Activated CD4-positive, alpha-beta T cell treated with anti-CD3 and anti-CD28 coated beads for 24 hours (primary cell): ENCODE measurements at regions not wholly inside any gene's neighbourhood (a gene's known extent, or its start where the extent isn't known, plus 50 kb on each side); places are given as distances from the start of the nearest gene placed in this dataset.
"Not testable (repeated sequence)": the region's sequence is repeated elsewhere in the genome, so short reads cannot be mapped to it uniquely, and the experiment has no call there.

Source experiments
- DNase-seq, 2 donors: peaks; one replicate each; pipeline ENCODE4 v3.0.0-alpha.2; 2020; ENCODE audit warnings: low read depth in 2 of 2

DNA sequence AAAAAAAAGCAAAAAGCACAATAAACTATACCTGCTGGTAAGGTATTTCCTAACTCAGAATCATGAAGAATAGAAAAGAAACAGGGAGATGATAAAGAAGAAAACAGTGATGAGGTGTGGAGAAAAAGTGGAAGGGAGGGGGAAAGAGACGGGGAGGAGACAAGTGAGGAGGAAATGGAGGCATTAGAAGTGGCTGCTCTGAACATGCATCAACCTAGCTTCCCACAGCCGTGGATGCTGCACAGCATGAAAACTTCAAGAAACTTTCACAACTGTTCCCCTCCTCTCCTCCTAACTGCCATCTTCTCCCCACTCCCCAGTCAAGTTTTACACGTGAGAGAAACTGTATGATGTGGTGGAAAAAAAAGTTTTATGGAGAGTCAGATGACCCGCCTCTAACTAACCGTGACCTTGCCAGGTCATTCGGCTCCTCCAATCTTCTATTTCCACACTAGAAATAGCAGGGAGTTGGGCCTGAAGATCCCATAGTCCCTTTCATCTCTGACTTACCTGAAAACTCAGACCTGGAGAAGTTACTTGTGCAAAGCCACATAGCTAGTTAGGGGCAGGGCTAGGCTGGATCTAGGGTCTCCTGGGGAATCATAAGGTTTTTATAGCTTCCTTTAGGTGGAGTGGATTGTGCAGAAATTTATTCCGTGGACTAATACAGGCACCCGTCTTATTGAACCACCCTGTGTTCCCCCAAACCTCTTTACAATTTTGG lies 461.9 kb downstream of the KLF5 start:
- no peak for DNase-seq

DNA sequence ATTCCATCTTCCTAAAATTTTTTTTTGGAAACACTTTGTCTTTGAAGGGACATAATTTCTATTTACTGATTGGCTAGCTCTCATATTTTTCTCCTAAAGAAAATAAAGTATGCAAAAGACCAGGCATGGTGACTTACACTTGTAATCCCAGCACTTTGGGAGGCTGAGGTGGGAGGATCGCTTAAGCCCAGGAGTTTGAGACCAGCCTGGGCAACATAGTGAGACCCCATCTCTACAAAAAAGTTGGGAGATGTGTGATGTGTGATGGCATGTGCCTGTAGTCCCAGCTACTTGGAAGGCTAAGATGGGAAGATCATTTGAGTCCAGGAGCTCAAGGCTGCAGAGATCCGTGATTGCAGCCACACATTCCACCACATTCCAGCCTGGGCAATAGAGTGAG lies 461.3 kb downstream of the KLF5 start:
- DNase-seq: not testable (repeated sequence)

DNA sequence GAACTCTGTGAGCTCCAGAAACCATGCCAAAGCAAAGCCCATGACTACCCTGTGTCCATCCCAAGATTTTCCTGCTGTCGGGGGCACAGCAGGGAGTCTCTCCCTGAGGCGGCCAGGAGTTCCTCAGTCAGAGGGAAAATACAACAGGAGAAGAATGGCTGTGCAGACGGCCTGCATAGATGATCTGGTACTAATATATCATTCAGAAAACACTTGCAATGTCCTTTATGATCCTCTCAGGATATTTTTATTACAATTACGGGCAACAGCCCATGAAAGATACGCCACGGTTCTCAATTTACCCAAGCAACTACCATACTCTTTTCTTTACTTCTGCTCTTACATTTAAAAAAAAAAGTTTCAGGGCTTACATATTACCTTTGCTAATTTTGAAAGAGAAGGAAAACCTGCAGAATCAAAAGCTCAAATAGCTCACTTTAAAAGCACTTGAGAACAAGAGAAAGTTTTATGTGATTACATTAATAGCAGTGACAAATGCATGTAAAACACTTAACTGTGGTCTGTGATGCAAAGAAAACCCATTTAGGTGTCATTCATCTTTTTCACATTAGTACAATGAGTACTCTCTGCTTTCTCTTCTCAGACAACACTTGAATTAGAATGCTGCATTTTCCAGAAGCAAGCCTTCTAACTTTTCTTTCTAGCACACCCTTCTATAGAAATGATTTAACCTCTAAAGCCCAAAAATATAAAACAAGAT lies 460.8 kb downstream of the KLF5 start:
- DNase-seq: no peak

DNA sequence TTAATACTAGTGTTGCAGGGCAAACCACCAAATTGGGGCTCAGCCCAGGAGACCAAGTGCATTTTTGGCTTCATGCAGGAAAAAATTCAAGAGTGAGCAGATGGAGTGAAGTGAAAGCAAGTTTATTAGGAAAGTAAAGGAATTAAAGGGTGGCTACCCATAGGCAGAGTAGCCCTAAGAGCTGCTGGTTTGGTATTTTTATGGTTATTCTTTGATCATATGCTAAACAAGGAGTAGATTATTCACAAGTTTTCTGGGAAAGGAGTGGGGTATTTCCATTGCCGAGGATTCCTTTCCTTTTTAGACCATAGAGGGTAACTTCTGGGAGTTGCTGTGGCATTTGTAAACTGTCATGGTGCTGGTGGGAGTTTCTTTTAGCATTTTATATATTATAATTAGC lies 459.0 kb downstream of the KLF5 start:
- DNase-seq: no peak

- DNase-seq: no peak
These were observed 457.9 kb downstream of the KLF5 start for GRCh38 chr13:73516731-73517130.

GRCh38 chr13:73514208-73514607 lies 455.4 kb downstream of the KLF5 start:
- DNase-seq: no peak

GRCh38 chr13:73513751-73514150 lies 454.9 kb downstream of the KLF5 start:
- DNase-seq: no peak

DNA sequence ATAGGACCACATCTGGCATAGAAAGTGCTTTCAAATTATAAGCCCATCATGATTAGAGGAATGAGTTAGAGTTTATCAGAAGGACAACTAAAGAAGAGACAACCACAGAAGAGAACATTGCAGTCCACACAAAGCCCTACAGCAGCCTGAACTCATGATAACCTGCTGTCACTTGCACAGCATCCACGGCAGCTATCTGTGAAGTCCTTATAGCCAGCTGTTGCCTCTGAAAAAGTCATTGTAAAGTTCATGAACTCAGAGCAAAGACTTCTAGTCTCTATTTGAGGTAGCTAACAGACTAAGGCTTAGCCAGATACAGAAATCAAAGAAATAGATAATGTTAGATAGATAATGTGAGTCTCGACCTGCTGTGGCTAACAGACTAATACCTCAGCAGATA lies 450.0 kb downstream of the KLF5 start:
- no peak for DNase-seq

- DNase-seq: no peak
These were observed 446.6 kb downstream of the KLF5 start for GRCh38 chr13:73505376-73505890.

GRCh38 chr13:73499695-73500094 lies 440.9 kb downstream of the KLF5 start:
- DNase-seq: no peak

DNA sequence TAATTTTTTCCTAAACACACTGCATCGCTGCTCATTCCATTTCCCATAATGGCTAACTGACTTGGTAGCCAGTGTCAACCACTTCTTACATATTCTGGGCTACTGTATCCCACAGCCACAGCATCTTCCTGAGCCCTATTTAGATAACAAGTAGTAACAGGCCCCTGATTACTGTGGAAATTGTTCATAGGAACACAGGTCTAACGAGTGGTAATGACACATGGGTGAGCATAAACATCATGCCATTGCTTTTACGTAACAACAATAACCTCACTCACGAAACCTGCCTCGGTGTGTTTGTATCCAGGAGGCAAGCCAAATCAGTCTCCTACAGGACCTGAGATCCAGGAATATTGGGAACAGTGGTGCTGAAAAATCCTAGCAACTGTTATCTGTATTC lies 438.6 kb downstream of the KLF5 start:
- DNase-seq: no peak

- DNase-seq: no peak
These were observed 437.9 kb downstream of the KLF5 start for GRCh38 chr13:73496711-73497110.

GRCh38 chr13:73492811-73493210 lies 434.0 kb downstream of the KLF5 start:
- DNase-seq: no peak

GRCh38 chr13:73482556-73482955 lies 423.8 kb downstream of the KLF5 start:
- DNase-seq: no peak

- DNase-seq: no peak
These were observed 423.2 kb downstream of the KLF5 start for GRCh38 chr13:73481886-73482445.

DNA sequence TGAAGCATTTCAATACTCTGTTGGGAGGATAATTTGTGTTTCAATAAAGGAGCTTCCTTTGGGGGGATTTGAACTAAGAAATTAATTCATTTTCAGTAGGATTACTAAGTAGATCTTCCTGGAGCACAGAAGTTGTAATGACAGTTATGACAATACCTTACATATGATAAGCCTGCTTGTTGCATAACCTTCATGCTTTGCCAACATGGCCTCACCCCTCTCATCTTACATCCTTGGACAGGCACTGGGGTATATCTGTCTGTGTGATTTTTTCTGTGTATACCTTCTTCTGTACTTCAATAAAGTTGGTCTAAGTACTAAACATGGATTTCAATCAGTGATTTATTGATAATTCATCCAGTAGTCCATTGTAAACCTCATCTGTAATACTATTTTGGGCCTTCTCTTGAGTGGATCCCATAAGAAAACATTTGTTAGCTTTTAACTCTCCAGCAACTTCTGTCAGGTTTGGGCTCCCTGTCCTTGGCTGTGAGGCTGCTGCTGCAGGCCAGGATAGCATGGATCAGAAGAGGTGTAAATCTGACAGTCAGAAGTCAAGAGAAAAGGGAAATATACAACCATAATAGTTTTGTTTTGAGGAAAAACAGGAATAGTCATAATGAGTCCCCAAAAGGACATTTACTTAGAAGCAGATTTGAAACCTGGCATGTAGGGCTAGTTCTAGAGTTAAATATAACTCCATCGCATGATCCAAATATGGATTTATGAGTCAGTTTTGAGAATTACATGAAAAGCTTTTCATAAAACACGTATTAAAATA lies 422.2 kb downstream of the KLF5 start:
- DNase-seq: no peak

DNA sequence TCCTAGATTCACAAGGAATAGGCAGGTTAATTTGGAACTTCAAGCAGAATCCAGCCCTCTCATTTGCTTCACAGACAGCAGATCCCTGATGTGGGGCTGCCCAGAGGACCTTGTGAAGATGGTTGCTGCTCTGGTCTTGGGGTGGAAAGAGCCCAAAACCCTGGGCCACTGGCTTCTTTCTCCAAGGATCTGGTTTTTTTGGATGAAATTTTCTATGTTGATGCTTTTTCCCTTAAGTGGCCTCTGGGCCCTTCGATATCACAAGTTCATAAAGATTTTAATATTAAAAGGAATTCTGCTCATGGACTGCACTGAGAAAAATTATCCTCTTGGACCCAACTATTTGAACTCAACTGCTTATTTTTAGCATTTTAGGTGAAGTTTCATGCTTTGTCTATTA lies 421.1 kb downstream of the KLF5 start:
- no peak for DNase-seq

DNA sequence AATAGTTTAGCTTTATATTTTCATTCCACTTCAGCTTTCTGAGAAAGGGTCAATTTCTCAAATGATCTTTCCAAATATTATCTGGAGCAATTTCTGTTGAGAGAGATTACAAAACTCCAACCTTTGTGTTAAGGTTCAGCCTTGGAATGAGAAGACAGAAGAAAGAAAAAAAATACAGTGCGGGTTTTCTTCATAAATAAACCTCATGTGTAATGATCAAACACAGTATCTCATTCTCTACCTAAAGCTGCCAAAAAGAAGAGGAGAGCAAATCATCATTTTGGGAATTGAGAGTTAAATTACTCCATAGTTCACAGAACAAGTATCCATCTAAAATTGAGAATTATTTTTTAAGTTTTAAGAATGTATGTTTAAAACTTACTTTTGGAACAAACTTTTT lies 420.5 kb downstream of the KLF5 start:
- DNase-seq: no peak

GRCh38 chr13:73477441-73477840 lies 418.6 kb downstream of the KLF5 start:
- no peak for DNase-seq

- no peak for DNase-seq
These were observed 414.2 kb downstream of the KLF5 start for GRCh38 chr13:73473016-73473415.

DNA sequence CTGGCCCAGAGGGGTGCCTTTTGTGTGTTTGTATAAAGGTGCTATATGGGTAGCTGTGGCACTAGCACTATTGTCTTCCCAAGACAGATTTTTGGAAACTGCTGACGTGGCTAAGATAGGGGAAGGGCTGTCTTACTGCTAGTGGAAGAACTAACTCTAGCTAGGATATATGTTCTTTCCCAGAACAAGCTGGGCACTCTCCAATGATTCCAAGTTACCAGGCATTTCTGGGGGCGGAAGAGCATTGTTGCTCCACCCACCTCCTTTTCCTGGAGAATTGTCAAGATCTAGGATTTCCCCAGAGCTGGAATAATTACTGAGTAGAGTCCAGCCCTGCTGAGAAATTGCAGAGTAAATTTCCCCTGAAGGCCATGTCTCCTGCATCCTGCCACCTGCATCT lies 408.3 kb downstream of the KLF5 start:
- DNase-seq: no peak

- no peak for DNase-seq
These were observed 407.8 kb downstream of the KLF5 start for GRCh38 chr13:73466561-73466960.
